Hepatocyte (in vitro differentiated cells): ENCODE measurements at regions not wholly inside any gene's neighbourhood (a gene's known extent, or its start where the extent isn't known, plus 50 kb on each side); places are given as distances from the start of the nearest gene placed in this dataset.
"Not testable (repeated sequence)": the region's sequence is repeated elsewhere in the genome, so short reads cannot be mapped to it uniquely, and the experiment has no call there.

Experiments
- EZH2 ChIP-seq: fragments of 200-600 bp; sonication (generic); IDR thresholded peaks from 2 replicates; pipeline ENCODE4 v1.6.1; 2016; ENCODE audit warnings: antibody characterized with exemption, mild to moderate bottlenecking, borderline replicate concordance
- TF ChIP-seq, protein P1 (sequence below): fragments of 200-600 bp; sonication (generic); IDR thresholded peaks from 2 replicates; pipeline ENCODE4 v1.5.1; 2016; ENCODE audit warnings: antibody characterized with exemption, mild to moderate bottlenecking; ENCODE audit not compliant: poor library complexity

- TF ChIP-seq, protein P1, sequence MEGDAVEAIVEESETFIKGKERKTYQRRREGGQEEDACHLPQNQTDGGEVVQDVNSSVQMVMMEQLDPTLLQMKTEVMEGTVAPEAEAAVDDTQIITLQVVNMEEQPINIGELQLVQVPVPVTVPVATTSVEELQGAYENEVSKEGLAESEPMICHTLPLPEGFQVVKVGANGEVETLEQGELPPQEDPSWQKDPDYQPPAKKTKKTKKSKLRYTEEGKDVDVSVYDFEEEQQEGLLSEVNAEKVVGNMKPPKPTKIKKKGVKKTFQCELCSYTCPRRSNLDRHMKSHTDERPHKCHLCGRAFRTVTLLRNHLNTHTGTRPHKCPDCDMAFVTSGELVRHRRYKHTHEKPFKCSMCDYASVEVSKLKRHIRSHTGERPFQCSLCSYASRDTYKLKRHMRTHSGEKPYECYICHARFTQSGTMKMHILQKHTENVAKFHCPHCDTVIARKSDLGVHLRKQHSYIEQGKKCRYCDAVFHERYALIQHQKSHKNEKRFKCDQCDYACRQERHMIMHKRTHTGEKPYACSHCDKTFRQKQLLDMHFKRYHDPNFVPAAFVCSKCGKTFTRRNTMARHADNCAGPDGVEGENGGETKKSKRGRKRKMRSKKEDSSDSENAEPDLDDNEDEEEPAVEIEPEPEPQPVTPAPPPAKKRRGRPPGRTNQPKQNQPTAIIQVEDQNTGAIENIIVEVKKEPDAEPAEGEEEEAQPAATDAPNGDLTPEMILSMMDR: not testable (repeated sequence)
- not testable (repeated sequence) for TF ChIP-seq EZH2
Measured at GRCh38 chr15:20227119-20227853, 314.3 kb downstream of the GOLGA6L6 start.
